Nephron (organoid): ENCODE measurements at regions not wholly inside any gene's neighbourhood (a gene's known extent, or its start where the extent isn't known, plus 50 kb on each side); places are given as distances from the start of the nearest gene placed in this dataset.
A peak's percentile ranks its signal among the peaks of the same experiment; 100 is the strongest.
"Not testable (repeated sequence)": the region's sequence is repeated elsewhere in the genome, so short reads cannot be mapped to it uniquely, and the experiment has no call there.

ENCODE experiments used
- H3K27ac Mint-ChIP-seq, 3 experiments: 2 replicates each; pipeline ENCODE4 v1.8.0; 2020; ENCODE audit warnings: mixed read lengths in 3 of 3, mild to moderate bottlenecking in 2 of 3, moderate library complexity in 1 of 3
- H3K27me3 Mint-ChIP-seq: 2 replicates; pipeline ENCODE4 v1.8.0; 2021; ENCODE audit warnings: low read depth, mild to moderate bottlenecking, moderate library complexity, mixed read lengths
- H3K36me3 Mint-ChIP-seq: 2 replicates; pipeline ENCODE4 v1.8.0; 2020; ENCODE audit warnings: low read depth, mixed read lengths
- H3K4me1 Mint-ChIP-seq: 2 replicates; pipeline ENCODE4 v1.8.0; 2020; ENCODE audit warnings: mixed read lengths
- H3K4me3 Mint-ChIP-seq, 3 experiments: 2 replicates each; pipeline ENCODE4 v1.8.0; 2020; ENCODE audit warnings: mild to moderate bottlenecking in 3 of 3, mixed read lengths in 3 of 3, moderate library complexity in 2 of 3
- H3K9me3 Mint-ChIP-seq: 2 replicates; pipeline ENCODE4 v1.8.0; 2020; ENCODE audit warnings: mixed read lengths
- TF ChIP-seq, protein P1 (sequence below), 3 experiments: fragments of 200-600 bp; sonication (generic); IDR thresholded peaks; one replicate each; pipeline ENCODE4 v1.5.0; 2021; ENCODE audit warnings: antibody characterized with exemption in 3 of 3; ENCODE audit not compliant: unreplicated experiment in 3 of 3

DNA sequence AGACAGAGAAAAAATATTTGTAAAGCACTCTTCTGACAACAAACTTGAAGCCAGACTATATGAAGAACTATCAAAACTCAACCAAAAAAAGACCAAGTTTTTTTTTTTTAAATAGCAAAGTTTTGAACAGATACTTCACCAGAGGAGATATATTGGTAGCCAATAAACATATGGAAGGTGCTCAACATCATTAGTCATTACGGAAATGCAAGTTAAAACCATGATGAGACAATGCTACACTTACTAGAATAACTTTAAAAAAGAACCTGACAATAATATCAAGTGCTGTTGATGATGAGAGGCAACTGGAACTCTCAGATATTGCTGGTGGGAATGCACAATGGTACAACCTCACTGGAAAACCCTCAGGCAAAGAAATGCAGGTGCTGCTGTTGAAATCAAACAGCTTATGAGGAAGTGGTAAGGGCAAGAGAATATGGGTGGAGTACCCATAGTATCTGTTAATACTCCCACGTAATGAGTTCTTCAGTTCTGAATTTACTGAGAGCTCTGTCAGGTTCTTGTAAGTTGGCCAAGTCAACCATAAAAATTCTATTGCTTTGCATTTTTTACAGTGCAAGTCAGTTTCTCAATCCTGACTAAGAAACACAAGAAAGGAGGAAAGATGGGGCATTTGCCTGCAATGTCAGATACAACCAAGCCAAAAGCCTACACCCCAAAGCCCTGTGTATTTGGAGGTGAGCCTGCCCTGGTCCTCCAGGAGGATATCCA, 87.3 kb upstream of the GNAQ start:
- Mint-ChIP-seq H3K4me1 (peaks cover 4% of the 10 kb centered on the region), H3K9me3 (no peaks in the 10 kb centered on the region), H3K27me3 (no peaks in the 10 kb centered on the region), H3K27ac (peak overlapping the region in 1 of 3 experiments; percentile 82), H3K36me3 (no peaks in the 10 kb centered on the region), H3K4me3 (no peak overlapping the region)
- TF ChIP-seq, protein P1, sequence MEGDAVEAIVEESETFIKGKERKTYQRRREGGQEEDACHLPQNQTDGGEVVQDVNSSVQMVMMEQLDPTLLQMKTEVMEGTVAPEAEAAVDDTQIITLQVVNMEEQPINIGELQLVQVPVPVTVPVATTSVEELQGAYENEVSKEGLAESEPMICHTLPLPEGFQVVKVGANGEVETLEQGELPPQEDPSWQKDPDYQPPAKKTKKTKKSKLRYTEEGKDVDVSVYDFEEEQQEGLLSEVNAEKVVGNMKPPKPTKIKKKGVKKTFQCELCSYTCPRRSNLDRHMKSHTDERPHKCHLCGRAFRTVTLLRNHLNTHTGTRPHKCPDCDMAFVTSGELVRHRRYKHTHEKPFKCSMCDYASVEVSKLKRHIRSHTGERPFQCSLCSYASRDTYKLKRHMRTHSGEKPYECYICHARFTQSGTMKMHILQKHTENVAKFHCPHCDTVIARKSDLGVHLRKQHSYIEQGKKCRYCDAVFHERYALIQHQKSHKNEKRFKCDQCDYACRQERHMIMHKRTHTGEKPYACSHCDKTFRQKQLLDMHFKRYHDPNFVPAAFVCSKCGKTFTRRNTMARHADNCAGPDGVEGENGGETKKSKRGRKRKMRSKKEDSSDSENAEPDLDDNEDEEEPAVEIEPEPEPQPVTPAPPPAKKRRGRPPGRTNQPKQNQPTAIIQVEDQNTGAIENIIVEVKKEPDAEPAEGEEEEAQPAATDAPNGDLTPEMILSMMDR (IDR thresholded peaks at IDR 0.05; ENCODE audit: unreplicated experiment in 3 of 3) = no peak

DNA sequence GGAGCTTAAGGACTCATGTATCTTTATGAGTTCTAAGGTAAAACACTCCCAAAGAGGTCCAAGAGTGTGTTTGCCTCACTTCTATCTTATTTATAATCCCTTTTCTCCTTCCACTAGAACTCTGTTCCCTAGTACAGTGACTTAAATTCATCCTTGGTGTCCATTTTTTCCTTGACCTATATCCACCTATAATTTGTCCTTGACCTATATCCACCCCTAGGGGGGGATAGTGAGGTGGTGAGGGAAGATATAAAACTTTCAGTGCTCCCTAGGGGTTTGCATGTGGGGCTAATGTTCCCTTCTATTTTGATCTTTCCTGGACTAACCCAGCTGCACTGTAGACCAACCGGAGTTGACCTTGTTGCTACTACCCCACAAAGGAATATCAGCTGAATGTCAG, 83.5 kb upstream of the GNAQ start:
- Mint-ChIP-seq H3K9me3 (no peaks in the 10 kb centered on the region), H3K4me3 (no peak overlapping the region), H3K27ac (no peak overlapping the region), H3K36me3 (no peaks in the 10 kb centered on the region), H3K4me1 (peaks cover 4% of the 10 kb centered on the region), H3K27me3 (no peaks in the 10 kb centered on the region)
- TF ChIP-seq, protein P1 (IDR thresholded peaks at IDR 0.05; ENCODE audit: unreplicated experiment in 3 of 3) = peak in 1 of 3 experiments; percentile 11

DNA sequence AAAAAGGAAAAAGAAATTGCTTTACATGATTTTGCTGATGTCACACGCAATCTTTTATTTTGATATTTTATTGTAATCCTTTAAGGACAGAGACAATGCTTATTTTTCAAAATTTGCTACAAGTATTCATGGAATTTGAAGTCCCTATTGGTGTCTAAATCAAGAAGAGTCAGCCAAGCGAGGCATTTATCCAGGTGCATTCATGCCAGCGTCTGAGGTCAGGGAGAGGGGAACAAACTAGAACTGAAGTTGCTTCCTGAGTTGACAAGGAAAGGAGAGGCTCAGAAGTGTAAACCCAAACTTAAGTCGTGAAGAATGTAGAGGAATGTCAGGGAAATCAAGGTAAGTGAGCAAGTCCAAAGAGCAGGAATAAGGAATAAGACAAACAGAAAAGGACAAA, 83.0 kb upstream of the GNAQ start:
- Mint-ChIP-seq H3K27me3 (no peaks in the 10 kb centered on the region), H3K36me3 (no peaks in the 10 kb centered on the region), H3K27ac (no peak overlapping the region), H3K4me1 (peaks cover 4% of the 10 kb centered on the region), H3K4me3 (no peak overlapping the region), H3K9me3 (peaks cover 2% of the 10 kb centered on the region)
- TF ChIP-seq, protein P1 (IDR thresholded peaks at IDR 0.05; ENCODE audit: unreplicated experiment in 3 of 3) = no peak

DNA sequence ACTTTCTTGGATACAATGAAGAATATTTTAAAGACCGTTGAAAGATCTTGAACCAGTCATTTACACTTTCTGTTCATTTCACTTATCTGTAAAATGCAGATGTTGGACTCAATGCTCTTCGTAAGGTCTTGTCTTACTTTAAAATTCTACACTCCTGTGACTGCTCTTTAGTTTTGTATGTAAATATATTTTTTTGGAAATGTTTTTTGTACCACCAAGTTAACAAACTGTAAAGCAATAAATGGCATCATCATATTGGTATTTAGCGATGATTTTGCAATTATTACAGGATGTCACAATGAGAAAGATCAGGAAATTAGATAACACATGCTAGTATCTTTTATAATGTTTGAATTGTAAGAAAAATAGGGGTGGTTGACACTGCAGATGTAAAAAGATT, 80.8 kb upstream of the GNAQ start:
- Mint-ChIP-seq H3K27me3 (no peaks in the 10 kb centered on the region), H3K27ac (no peak overlapping the region), H3K36me3 (no peaks in the 10 kb centered on the region), H3K4me1 (no peaks in the 10 kb centered on the region), H3K4me3 (no peak overlapping the region), H3K9me3 (peaks cover 3% of the 10 kb centered on the region)
- TF ChIP-seq, protein P1 (IDR thresholded peaks at IDR 0.05; ENCODE audit: unreplicated experiment in 3 of 3) = no peak

DNA sequence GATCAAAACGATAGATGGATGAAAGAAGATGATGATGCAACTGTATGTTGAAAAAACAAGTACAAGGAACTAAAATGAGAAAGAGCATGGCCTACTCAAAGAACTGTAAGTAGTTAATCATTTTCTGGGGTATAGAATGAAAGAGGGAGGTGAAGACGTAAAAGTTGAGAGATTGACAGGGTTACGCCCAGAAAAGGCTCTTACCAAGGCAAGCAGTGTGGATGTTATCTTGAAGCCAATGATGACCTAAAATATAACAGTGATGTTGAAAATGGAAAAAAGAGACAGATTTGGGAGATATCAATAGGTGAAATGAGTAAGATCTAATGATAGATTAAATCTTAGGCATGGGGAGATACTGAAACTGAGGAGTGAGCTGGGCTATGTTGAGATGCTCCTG, 80.4 kb upstream of the GNAQ start:
- H3K27ac Mint-ChIP-seq = no peak overlapping the region
- peaks cover 3% of the 10 kb centered on the region for H3K9me3 Mint-ChIP-seq
- no peak overlapping the region for H3K4me3 Mint-ChIP-seq
- H3K27me3 Mint-ChIP-seq = peaks cover 3% of the 10 kb centered on the region
- TF ChIP-seq, protein P1 (IDR thresholded peaks at IDR 0.05; ENCODE audit: unreplicated experiment in 3 of 3) = no peak
- H3K36me3 Mint-ChIP-seq = no peaks in the 10 kb centered on the region
- H3K4me1 Mint-ChIP-seq = no peaks in the 10 kb centered on the region

DNA sequence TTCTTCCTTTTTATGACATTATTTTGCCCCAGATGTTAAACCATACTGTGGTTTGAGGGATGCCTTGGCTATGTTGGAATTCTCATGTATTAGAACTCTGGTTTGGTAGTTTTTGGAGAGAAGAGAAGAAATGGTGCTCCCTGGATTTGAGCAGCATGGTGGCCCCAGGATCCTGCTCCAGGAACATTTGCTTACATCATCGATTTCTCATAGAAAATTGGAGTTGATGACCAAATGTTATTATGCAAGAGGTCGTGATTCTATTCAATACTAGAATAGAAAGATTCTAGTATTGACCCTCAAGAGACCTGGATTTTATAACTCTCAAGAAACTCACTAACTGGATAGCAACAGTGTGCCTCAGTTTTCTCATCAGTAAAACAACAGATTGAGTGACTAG, 77.5 kb upstream of the GNAQ start:
- Mint-ChIP-seq H3K4me1 (no peaks in the 10 kb centered on the region), H3K4me3 (no peak overlapping the region), H3K9me3 (peaks cover 3% of the 10 kb centered on the region), H3K36me3 (no peaks in the 10 kb centered on the region), H3K27me3 (peaks cover 4% of the 10 kb centered on the region), H3K27ac (no peak overlapping the region)
- TF ChIP-seq, protein P1 (IDR thresholded peaks at IDR 0.05; ENCODE audit: unreplicated experiment in 3 of 3) = no peak

DNA sequence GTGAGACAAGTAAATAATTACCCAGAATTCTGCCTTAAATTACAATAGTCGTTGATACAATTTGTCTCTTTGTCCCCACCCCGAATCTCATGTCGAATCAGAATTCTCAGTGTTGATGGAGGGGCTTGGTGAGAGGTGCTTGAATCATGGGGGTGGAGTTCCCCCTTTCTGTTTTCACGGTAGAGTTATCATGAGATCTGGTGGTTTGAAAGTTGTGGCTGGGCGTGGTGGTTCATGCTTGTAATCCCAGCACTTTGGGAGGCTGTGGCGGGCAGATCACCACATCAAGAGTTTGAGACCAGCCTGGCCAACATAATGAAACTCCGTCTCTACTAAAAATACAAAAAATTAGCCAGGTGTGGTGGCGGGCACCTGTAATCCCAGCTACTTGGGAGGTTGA, 75.0 kb upstream of the GNAQ start:
- H3K27me3 Mint-ChIP-seq, H3K9me3 Mint-ChIP-seq, H3K36me3 Mint-ChIP-seq, H3K4me3 Mint-ChIP-seq, H3K27ac Mint-ChIP-seq, H3K4me1 Mint-ChIP-seq: not testable (repeated sequence)
